GM06990 (cell line): ENCODE measurements at regions not wholly inside any gene's neighbourhood (a gene's known extent, or its start where the extent isn't known, plus 50 kb on each side); places are given as distances from the start of the nearest gene placed in this dataset.
"Not testable (repeated sequence)": the region's sequence is repeated elsewhere in the genome, so short reads cannot be mapped to it uniquely, and the experiment has no call there.

Experiments used
- DNase-seq: peaks from one replicate; pipeline ENCODE4 v3.0.0-alpha.2; 2011; ENCODE audit not compliant: insufficient read length; ENCODE audit errors: extremely low read depth
- H3K27me3 ChIP-seq: replicated peaks from 2 replicates; pipeline ENCODE4 v1.6.0; 2011; ENCODE audit warnings: low read length; ENCODE audit not compliant: control insufficient read depth, insufficient read depth
- H3K36me3 ChIP-seq: 2 replicates; pipeline ENCODE4 v1.5.1; 2011; ENCODE audit warnings: low read length; ENCODE audit not compliant: control insufficient read depth, insufficient read depth
- H3K4me3 ChIP-seq: replicated peaks from 2 replicates; pipeline ENCODE4 v1.5.1; 2011; ENCODE audit warnings: low read depth, mild to moderate bottlenecking, control low read depth, low read length
- CTCF ChIP-seq: IDR thresholded peaks from 2 replicates; pipeline ENCODE4 v1.5.1; 2011; ENCODE audit warnings: low read length, control low read depth, mild to moderate bottlenecking, inconsistent platforms; ENCODE audit not compliant: insufficient read depth, poor library complexity, severe bottlenecking

- H3K4me3 ChIP-seq, H3K36me3 ChIP-seq, DNase-seq, H3K27me3 ChIP-seq: not testable (repeated sequence)
Observed at GRCh38 chr16:31581065-31581464, 53.4 kb downstream of the AHSP start.

GRCh38 chr16:31601737-31602384, 74.2 kb downstream of the AHSP start:
- DNase-seq, H3K36me3 ChIP-seq, H3K27me3 ChIP-seq, H3K4me3 ChIP-seq: not testable (repeated sequence)

GRCh38 chr16:31618130-31618529, 90.4 kb downstream of the AHSP start:
- no peak for TF ChIP-seq CTCF
- H3K36me3 ChIP-seq: no peaks in the 10 kb centered on the region
- no peaks in the 10 kb centered on the region for H3K27me3 ChIP-seq
- H3K4me3 ChIP-seq: no peak overlapping the region
- no peak for DNase-seq

- H3K36me3 ChIP-seq: no peaks in the 10 kb centered on the region
- DNase-seq: no peak
- H3K27me3 ChIP-seq: no peaks in the 10 kb centered on the region
- no peak overlapping the region for H3K4me3 ChIP-seq
- no peak for TF ChIP-seq CTCF
Observed at GRCh38 chr16:31636433-31636832, 108.7 kb downstream of the AHSP start.

GRCh38 chr16:31641279-31641678, 113.6 kb downstream of the AHSP start:
- H3K4me3 ChIP-seq: no peak overlapping the region
- H3K27me3 ChIP-seq: no peaks in the 10 kb centered on the region
- no peaks in the 10 kb centered on the region for H3K36me3 ChIP-seq
- no peak for DNase-seq
- no peak for TF ChIP-seq CTCF

- not testable (repeated sequence) for H3K36me3 ChIP-seq, H3K4me3 ChIP-seq, H3K27me3 ChIP-seq, DNase-seq
Observed at GRCh38 chr16:31655674-31656073, 128.0 kb downstream of the AHSP start.

GRCh38 chr16:31664683-31665482, 137.2 kb downstream of the AHSP start:
- no peaks in the 10 kb centered on the region for H3K36me3 ChIP-seq
- DNase-seq: no peak
- no peak for TF ChIP-seq CTCF
- no peak overlapping the region for H3K4me3 ChIP-seq
- no peaks in the 10 kb centered on the region for H3K27me3 ChIP-seq
